ENCODE measurements at regions not wholly inside any gene's neighbourhood (a gene's known extent, or its start where the extent isn't known, plus 50 kb on each side); places are given as distances from the start of the nearest gene placed in this dataset.

GRCh38 chr15:37774961-37775360, 159.5 kb upstream of the TMCO5A start:
- no peaks in the 10 kb centered on the region for H3K4me1 ChIP-seq
- TF ChIP-seq CTCF (IDR thresholded peaks at IDR 0.05) (no peak), POLR2A (IDR thresholded peaks at IDR 0.05) (no peak)
- no peak for DNase-seq

GRCh38 chr15:37777006-37777405, 157.4 kb upstream of the TMCO5A start:
- DNase-seq, result no peak
- H3K27ac ChIP-seq, result no peak overlapping the region
- no peak overlapping the region for H3K4me3 ChIP-seq
- no peak for TF ChIP-seq CTCF (IDR thresholded peaks at IDR 0.05)
- no peak for TF ChIP-seq POLR2A (IDR thresholded peaks at IDR 0.05)
- no peaks in the 10 kb centered on the region for H3K4me1 ChIP-seq
- intact Hi-C loops (cut with DNase I; ENCODE audit: low total_unique reads), result no loop called here
- no peaks in the 10 kb centered on the region for H3K9me3 ChIP-seq
- H3K27me3 ChIP-seq, result no peaks in the 10 kb centered on the region
- no peaks in the 10 kb centered on the region for H3K36me3 ChIP-seq

More at GRCh38 chr15:37774961-37775360, 159.5 kb upstream of the TMCO5A start:
- H3K27me3 ChIP-seq, result no peaks in the 10 kb centered on the region
- H3K36me3 ChIP-seq, result no peaks in the 10 kb centered on the region
- H3K9me3 ChIP-seq, result no peaks in the 10 kb centered on the region
- intact Hi-C loops (cut with DNase I; ENCODE audit: low total_unique reads), result no loop called here
- no peak overlapping the region for H3K4me3 ChIP-seq
- no peak overlapping the region for H3K27ac ChIP-seq

GRCh38 chr15:37783290-37783689, 151.2 kb upstream of the TMCO5A start:
- TF ChIP-seq CTCF (IDR thresholded peaks at IDR 0.05) (no peak), POLR2A (IDR thresholded peaks at IDR 0.05) (no peak)
- Histone ChIP-seq H3K4me1 (no peaks in the 10 kb centered on the region), H3K4me3 (no peak overlapping the region), H3K27ac (no peak overlapping the region), H3K36me3 (no peaks in the 10 kb centered on the region), H3K27me3 (no peaks in the 10 kb centered on the region), H3K9me3 (no peaks in the 10 kb centered on the region)
- DNase-seq, result no peak
- intact Hi-C loops (cut with DNase I; ENCODE audit: low total_unique reads), result no loop called here

GRCh38 chr15:37788330-37788729, 146.1 kb upstream of the TMCO5A start:
- H3K27ac ChIP-seq, result no peak overlapping the region
- no peaks in the 10 kb centered on the region for H3K9me3 ChIP-seq
- no peaks in the 10 kb centered on the region for H3K36me3 ChIP-seq
- no peak for TF ChIP-seq POLR2A (IDR thresholded peaks at IDR 0.05)
- TF ChIP-seq CTCF (IDR thresholded peaks at IDR 0.05), result no peak
- no peaks in the 10 kb centered on the region for H3K27me3 ChIP-seq
- intact Hi-C loops (cut with DNase I; ENCODE audit: low total_unique reads), result no loop called here
- no peaks in the 10 kb centered on the region for H3K4me1 ChIP-seq
- no peak overlapping the region for H3K4me3 ChIP-seq
- DNase-seq, result no peak

DNA sequence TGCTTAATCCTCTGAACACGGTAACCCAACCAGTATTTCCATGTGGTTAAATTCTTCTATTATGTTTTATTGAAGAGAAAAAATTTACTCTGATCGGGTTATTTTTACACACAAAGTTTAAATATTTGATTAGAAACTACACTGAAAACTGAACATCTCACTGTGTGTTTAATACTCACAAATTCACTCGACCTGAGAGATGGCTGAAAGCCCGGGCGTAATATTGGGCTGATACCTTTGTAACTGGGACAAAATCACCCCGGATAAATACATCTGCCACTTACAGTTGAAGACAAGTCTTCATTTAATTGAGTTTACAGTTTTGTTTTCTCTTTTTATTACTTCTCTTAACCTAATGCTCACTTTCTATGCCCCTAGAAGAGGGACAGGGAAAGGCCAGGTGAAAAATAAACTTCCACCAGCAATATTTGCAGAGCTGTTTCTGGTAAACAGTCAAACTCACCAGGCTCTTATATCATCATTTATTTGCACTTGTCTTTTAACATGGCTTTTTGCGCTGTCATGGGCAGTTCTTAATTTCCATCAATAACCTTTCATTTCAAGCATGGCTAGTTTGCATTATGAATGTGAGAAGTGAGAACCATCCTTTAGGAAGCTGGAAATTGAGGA, 145.6 kb upstream of the TMCO5A start:
- DNase-seq, result no peak
- Histone ChIP-seq H3K4me1 (no peaks in the 10 kb centered on the region), H3K27me3 (no peaks in the 10 kb centered on the region), H3K4me3 (no peak overlapping the region), H3K36me3 (no peaks in the 10 kb centered on the region), H3K27ac (no peak overlapping the region), H3K9me3 (no peaks in the 10 kb centered on the region)
- TF ChIP-seq POLR2A (IDR thresholded peaks at IDR 0.05), result no peak
- no peak for TF ChIP-seq CTCF (IDR thresholded peaks at IDR 0.05)
- intact Hi-C loops (cut with DNase I; ENCODE audit: low total_unique reads), result no loop called here
